ENCODE measurements at regions not wholly inside any gene's neighbourhood (a gene's known extent, or its start where the extent isn't known, plus 50 kb on each side); places are given as distances from the start of the nearest gene placed in this dataset.

DNA sequence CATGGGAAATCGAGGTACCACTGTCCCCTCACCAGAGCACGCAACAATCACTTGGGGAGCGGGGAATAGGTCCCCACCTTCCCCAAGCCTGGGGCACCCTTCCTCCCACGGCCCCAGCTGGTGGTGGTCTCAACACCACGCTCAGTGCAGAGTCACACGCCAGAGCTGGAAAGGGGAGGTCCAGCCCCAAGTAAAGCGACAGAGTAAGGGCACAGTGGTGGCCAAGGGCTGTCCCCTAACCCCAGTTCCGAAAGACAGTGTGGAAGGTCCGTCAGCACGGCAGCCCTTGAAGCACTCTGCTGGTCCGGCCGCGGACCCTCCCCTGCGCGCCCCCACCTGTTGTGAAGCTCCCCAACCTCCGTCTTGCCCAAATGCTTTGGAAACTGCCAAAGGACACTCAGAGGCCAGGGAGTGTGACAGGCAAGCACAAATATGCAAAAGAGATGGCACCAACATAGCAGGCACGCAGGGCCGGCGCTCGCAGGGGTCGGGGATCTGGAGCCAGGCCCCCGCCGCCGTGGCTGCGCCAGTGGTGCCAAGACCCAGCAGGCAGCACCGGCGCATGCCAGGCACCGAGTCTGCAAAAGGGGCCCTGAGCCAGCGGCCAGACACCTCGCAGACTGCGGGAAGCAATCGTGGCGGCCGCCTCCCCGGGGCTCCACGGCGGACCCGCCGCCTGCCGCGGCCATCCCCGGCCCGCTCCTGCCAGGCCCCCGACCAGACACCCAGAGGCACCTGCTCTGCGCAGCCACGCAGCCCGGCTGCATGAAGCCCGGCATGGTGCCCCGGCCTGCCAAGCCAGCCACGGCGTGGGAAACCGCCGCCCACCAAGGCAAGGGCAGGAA is 51.6 kb upstream of the SRRM3 start:
- no peak for DNase-seq

Measured in CD4-positive, alpha-beta T cell treated with Interleukin-12 subunit alpha and Interleukin-12 subunit beta, for 1 hour (primary cell).